CD1c-positive myeloid dendritic cell (primary cell): ENCODE measurements at regions not wholly inside any gene's neighbourhood (a gene's known extent, or its start where the extent isn't known, plus 50 kb on each side); places are given as distances from the start of the nearest gene placed in this dataset.
"Not testable (repeated sequence)": the region's sequence is repeated elsewhere in the genome, so short reads cannot be mapped to it uniquely, and the experiment has no call there.

Experiments used
- DNase-seq: peaks from one replicate; pipeline ENCODE4 v3.0.0-alpha.2; 2016; ENCODE audit errors: extremely low spot score

GRCh38 chr4:72779241-72779640, 210.2 kb upstream of the ADAMTS3 start:
- DNase-seq: no peak

- DNase-seq: no peak
Observed at GRCh38 chr4:72777436-72777835, 208.4 kb upstream of the ADAMTS3 start.

- DNase-seq: no peak
Observed at GRCh38 chr4:72770708-72771107, 201.7 kb upstream of the ADAMTS3 start.

GRCh38 chr4:72768364-72768763, 199.3 kb upstream of the ADAMTS3 start:
- DNase-seq: no peak

- no peak for DNase-seq
Observed at GRCh38 chr4:72767618-72768302, 198.7 kb upstream of the ADAMTS3 start.

GRCh38 chr4:72765788-72766187, 196.8 kb upstream of the ADAMTS3 start:
- not testable (repeated sequence) for DNase-seq

- DNase-seq: no peak
Observed at GRCh38 chr4:72761368-72762038, 192.5 kb upstream of the ADAMTS3 start.

- not testable (repeated sequence) for DNase-seq
Observed at GRCh38 chr4:72753414-72753813, 184.4 kb upstream of the ADAMTS3 start.

- no peak for DNase-seq
Observed at GRCh38 chr4:72744103-72744725, 175.2 kb upstream of the ADAMTS3 start.

- no peak for DNase-seq
Observed at GRCh38 chr4:72743078-72743477, 174.1 kb upstream of the ADAMTS3 start.

- no peak for DNase-seq
Observed at GRCh38 chr4:72715299-72715698, 146.3 kb upstream of the ADAMTS3 start.

- no peak for DNase-seq
Observed at GRCh38 chr4:72714482-72715279, 145.7 kb upstream of the ADAMTS3 start.

GRCh38 chr4:72712997-72713396, 144.0 kb upstream of the ADAMTS3 start:
- no peak for DNase-seq

GRCh38 chr4:72709475-72709874, 140.5 kb upstream of the ADAMTS3 start:
- DNase-seq: no peak

- no peak for DNase-seq
Observed at GRCh38 chr4:72706684-72707083, 137.7 kb upstream of the ADAMTS3 start.

GRCh38 chr4:72704925-72705640, 136.1 kb upstream of the ADAMTS3 start:
- not testable (repeated sequence) for DNase-seq

- DNase-seq: no peak
Observed at GRCh38 chr4:72702948-72703347, 133.9 kb upstream of the ADAMTS3 start.

GRCh38 chr4:72701987-72702819, 133.2 kb upstream of the ADAMTS3 start:
- DNase-seq: peak; percentile 38

- DNase-seq: no peak
Observed at GRCh38 chr4:72690771-72691170, 121.8 kb upstream of the ADAMTS3 start.

- DNase-seq: no peak
Observed at GRCh38 chr4:72689923-72690322, 120.9 kb upstream of the ADAMTS3 start.

- DNase-seq: not testable (repeated sequence)
Observed at GRCh38 chr4:72686390-72686789, 117.4 kb upstream of the ADAMTS3 start.
